Bronchial epithelial cell (primary cell): ENCODE measurements at regions not wholly inside any gene's neighbourhood (a gene's known extent, or its start where the extent isn't known, plus 50 kb on each side); places are given as distances from the start of the nearest gene placed in this dataset.
"Not testable (repeated sequence)": the region's sequence is repeated elsewhere in the genome, so short reads cannot be mapped to it uniquely, and the experiment has no call there.

Experiments used
- DNase-seq: peaks from one replicate; pipeline ENCODE4 v3.0.0-alpha.2; 2010; ENCODE audit warnings: low read depth
- FAIRE-seq: peaks from 2 replicates; lab custom pipeline; 2011; peaks lifted over from hg19 to GRCh38; lab: Jason Lieb, UNC
- H3K27me3 ChIP-seq: 2 replicates; pipeline ENCODE4 v1.5.1; 2011; ENCODE audit warnings: low read length; ENCODE audit not compliant: control insufficient read depth, insufficient read depth
- H3K36me3 ChIP-seq: 2 replicates; pipeline ENCODE4 v1.5.1; 2011; ENCODE audit warnings: low read length; ENCODE audit not compliant: control insufficient read depth, insufficient read depth
- H3K4me3 ChIP-seq: 2 replicates; pipeline ENCODE4 v1.5.1; 2011; ENCODE audit warnings: mild to moderate bottlenecking, low read depth, low read length, control low read depth
- TF ChIP-seq, protein P1 (sequence below): IDR thresholded peaks from 2 replicates; pipeline ENCODE4 v1.5.1; 2011; ENCODE audit warnings: mild to moderate bottlenecking, moderate library complexity, low read length, control low read depth, inconsistent platforms; ENCODE audit not compliant: insufficient read depth, severe bottlenecking

DNA sequence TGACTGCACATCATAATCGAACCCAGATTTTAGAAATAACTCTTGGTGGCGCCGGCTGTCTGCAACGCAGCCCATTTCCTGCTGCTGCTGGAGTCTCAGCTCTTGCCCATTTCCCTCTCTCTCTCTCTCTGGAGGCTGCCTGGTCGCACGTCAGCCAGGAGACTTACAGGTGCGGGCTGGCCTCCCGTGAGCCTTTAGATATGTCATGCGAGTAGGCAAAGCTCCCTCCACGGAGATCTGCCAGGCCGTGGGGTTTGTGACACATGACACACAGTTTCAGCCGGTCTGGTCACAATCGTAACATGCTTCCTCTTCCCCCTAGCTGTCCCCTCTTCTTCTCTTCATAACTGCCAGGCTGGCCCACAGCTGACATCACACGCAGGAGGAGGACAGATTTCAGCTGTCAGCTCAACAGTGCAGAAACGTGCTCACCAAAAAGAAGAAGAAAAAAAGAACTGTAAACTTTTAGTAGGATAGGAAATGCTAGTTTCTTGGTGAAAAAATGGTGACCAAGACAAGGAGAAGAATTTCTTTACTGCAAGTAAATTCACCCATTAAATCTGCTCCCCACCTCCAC is 489.3 kb downstream of the ZNF516 start:
- FAIRE-seq (no peak), DNase-seq (no peak)
- TF ChIP-seq, protein P1, sequence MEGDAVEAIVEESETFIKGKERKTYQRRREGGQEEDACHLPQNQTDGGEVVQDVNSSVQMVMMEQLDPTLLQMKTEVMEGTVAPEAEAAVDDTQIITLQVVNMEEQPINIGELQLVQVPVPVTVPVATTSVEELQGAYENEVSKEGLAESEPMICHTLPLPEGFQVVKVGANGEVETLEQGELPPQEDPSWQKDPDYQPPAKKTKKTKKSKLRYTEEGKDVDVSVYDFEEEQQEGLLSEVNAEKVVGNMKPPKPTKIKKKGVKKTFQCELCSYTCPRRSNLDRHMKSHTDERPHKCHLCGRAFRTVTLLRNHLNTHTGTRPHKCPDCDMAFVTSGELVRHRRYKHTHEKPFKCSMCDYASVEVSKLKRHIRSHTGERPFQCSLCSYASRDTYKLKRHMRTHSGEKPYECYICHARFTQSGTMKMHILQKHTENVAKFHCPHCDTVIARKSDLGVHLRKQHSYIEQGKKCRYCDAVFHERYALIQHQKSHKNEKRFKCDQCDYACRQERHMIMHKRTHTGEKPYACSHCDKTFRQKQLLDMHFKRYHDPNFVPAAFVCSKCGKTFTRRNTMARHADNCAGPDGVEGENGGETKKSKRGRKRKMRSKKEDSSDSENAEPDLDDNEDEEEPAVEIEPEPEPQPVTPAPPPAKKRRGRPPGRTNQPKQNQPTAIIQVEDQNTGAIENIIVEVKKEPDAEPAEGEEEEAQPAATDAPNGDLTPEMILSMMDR = no peak
- H3K36me3 ChIP-seq = no peaks in the 10 kb centered on the region
- H3K4me3 ChIP-seq = no peak overlapping the region
- H3K27me3 ChIP-seq = no peaks in the 10 kb centered on the region

GRCh38 chr18:75987913-75988312 is 507.1 kb downstream of the ZNF516 start:
- not testable (repeated sequence) for H3K27me3 ChIP-seq, H3K36me3 ChIP-seq, FAIRE-seq, DNase-seq, H3K4me3 ChIP-seq

DNA sequence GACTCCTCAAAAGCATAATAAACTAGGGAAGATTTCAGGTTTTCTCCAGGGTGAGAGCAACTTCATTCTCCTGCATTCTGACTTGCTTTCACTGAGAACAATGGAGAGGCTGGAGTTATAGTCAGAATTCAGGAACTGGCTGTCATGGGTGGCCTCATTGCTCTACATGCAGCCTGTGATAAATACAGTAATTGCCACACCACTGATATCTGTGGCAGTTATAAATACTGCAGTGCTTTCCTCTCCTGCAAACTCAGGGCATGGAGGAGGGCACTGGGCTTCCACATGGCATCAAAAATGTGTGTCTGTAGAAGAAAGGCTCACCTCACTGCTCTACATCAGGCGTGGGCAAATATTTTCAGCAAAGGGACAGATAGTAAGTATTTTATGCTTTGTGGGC is 510.2 kb downstream of the ZNF516 start:
- DNase-seq = no peak
- Histone ChIP-seq H3K36me3 (no peaks in the 10 kb centered on the region), H3K4me3 (no peak overlapping the region), H3K27me3 (no peaks in the 10 kb centered on the region)
- TF ChIP-seq, protein P1 = no peak
- FAIRE-seq = no peak

DNA sequence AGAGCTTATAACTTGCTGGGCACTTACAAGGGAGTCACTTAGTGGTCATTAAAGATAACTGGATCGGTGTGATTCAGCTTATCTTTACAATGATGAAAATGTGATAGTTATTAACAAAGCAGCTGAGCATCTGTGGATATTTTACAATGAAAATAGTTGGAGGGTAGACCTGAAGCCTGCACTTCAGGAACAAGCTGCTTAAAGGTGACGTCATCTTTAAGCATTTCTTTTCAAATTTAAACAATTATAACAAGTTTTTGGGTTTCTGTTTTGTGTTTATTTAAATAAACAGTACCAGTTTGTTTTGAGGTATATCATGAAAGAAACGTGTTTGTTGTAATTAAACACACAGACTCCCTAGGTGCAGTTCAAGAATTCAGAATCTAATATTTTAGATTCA is 513.9 kb downstream of the ZNF516 start:
- DNase-seq (no peak), FAIRE-seq (no peak)
- no peaks in the 10 kb centered on the region for H3K36me3 ChIP-seq
- H3K27me3 ChIP-seq = no peaks in the 10 kb centered on the region
- H3K4me3 ChIP-seq = no peak overlapping the region
- TF ChIP-seq, protein P1 = no peak

- H3K36me3 ChIP-seq = no peaks in the 10 kb centered on the region
- H3K27me3 ChIP-seq = no peaks in the 10 kb centered on the region
- TF ChIP-seq, protein P1 = no peak
- no peak overlapping the region for H3K4me3 ChIP-seq
- DNase-seq (no peak), FAIRE-seq (no peak)
These were observed 518.0 kb downstream of the ZNF516 start for GRCh38 chr18:75977081-75977480.

DNA sequence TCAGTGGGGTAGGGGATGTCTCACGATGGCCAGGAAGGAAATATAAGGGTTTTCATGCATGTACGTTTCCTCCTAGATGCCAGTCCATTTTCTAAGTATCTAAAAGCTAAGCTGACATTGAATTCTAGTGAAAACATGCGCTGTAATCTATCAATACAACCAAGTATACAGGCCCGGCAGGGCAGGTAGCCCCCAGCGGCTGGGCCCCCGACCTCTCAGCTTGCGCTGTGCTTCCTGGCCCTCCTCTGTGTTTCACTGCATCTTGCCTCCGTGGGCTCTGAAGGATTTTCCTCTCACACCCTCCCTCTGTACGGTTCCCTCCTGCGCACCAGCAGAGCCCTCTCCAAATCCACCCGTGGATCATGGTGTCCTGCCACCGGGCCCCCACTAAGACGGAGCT is 524.8 kb downstream of the ZNF516 start:
- DNase-seq (no peak), FAIRE-seq (no peak)
- TF ChIP-seq, protein P1 = no peak
- no peak overlapping the region for H3K4me3 ChIP-seq
- H3K36me3 ChIP-seq = no peaks in the 10 kb centered on the region
- no peaks in the 10 kb centered on the region for H3K27me3 ChIP-seq
